IPS-18a (cell line): ENCODE measurements at regions not wholly inside any gene's neighbourhood (a gene's known extent, or its start where the extent isn't known, plus 50 kb on each side); places are given as distances from the start of the nearest gene placed in this dataset.

Source experiments
- H3K27ac ChIP-seq: one replicate; pipeline ENCODE4 v1.5.1; 2013; ENCODE audit warnings: low read length
- H3K27me3 ChIP-seq: one replicate; pipeline ENCODE4 v1.6.1; 2013; ENCODE audit warnings: mild to moderate bottlenecking, low read length; ENCODE audit not compliant: control insufficient read depth, insufficient read depth
- H3K36me3 ChIP-seq: one replicate; pipeline ENCODE4 v1.6.1; 2013; ENCODE audit warnings: low read depth, low read length; ENCODE audit not compliant: control insufficient read depth
- H3K4me1 ChIP-seq: one replicate; pipeline ENCODE4 v1.6.1; 2013; ENCODE audit warnings: low read depth, low read length; ENCODE audit not compliant: control insufficient read depth
- H3K4me3 ChIP-seq: one replicate; pipeline ENCODE4 v1.5.1; 2013; ENCODE audit warnings: low read length
- H3K9ac ChIP-seq: one replicate; pipeline ENCODE4 v1.6.1; 2013; ENCODE audit warnings: mild to moderate bottlenecking, low read length, moderate library complexity
- H3K9me3 ChIP-seq: one replicate; pipeline ENCODE4 v1.6.1; 2013; ENCODE audit warnings: low read depth, low read length; ENCODE audit not compliant: control insufficient read depth

DNA sequence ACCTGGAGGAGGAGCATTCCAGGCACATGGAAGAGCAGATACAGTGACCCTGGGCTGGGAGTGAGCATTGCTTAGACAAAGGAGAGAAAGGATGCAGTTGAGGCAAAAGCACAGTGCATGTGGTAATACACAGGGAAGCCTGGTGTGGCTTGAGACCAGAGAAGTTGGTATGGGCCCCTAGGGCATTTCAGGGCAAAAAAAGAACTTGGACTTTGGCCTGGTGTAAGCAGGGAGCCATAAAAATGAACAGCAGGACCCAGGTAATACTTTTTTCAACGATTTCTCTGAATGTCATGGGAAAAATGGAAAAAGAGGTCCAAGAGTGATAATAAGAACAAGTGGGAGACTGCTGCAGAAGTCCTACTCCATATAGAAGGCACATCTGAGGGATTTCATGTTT is 163.9 kb downstream of the ASCL4 start:
- Histone ChIP-seq H3K27me3 (no peaks in the 10 kb centered on the region), H3K9ac (no peak overlapping the region), H3K4me1 (peaks cover 5% of the 10 kb centered on the region), H3K27ac (no peak overlapping the region), H3K4me3 (no peak overlapping the region), H3K9me3 (no peaks in the 10 kb centered on the region), H3K36me3 (no peaks in the 10 kb centered on the region)

DNA sequence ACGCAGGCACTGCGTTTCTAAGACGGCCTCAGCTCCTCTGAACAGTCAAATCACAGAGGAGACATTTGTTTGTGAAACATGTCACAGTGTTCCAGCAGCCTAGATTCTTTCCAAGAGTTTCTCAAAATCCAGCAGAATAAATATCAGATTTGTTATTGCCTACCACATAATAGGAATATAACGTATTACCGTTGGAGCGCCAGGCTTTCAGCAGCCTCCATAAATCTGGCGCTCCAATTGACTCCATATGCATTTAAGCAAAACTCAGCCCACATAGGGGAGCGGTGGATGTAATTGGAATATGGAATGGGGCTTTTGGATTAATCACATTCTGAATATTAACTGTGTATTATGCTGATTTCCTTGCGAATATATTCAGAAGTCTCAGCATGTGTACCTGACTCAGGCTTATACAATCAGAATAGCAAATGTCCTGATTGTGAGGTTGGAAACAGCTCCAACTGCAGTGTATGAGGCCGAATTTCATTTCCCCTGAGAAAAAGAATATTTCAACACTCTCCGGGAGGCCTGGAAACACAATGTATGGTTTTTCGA is 174.0 kb downstream of the ASCL4 start:
- no peaks in the 10 kb centered on the region for H3K27me3 ChIP-seq
- no peak overlapping the region for H3K4me3 ChIP-seq
- H3K27ac ChIP-seq: no peak overlapping the region
- H3K9ac ChIP-seq: no peak overlapping the region
- H3K4me1 ChIP-seq: no peaks in the 10 kb centered on the region
- H3K36me3 ChIP-seq: no peaks in the 10 kb centered on the region
- H3K9me3 ChIP-seq: no peaks in the 10 kb centered on the region

DNA sequence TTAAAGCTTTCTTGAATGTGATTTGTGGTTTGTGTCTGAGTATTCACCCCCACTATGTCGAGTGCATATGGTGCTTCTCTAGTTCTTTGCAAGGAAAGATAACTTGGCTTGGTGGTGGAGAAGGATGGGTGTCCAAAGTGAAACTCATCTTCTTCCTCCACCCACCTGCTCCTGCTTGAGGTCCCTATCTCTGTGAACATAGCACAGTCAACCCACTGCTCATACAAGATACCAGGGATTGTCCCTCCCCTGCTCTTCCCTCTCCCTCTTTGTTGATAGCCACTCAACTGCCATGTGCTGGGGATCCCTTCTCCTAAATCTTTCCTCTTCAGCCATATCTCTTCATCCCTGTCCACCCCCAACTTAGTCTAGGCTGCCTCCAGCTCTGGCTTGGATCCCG is 176.5 kb downstream of the ASCL4 start:
- no peak overlapping the region for H3K27ac ChIP-seq
- no peaks in the 10 kb centered on the region for H3K36me3 ChIP-seq
- no peaks in the 10 kb centered on the region for H3K4me1 ChIP-seq
- H3K27me3 ChIP-seq: no peaks in the 10 kb centered on the region
- no peak overlapping the region for H3K4me3 ChIP-seq
- H3K9me3 ChIP-seq: no peaks in the 10 kb centered on the region
- no peak overlapping the region for H3K9ac ChIP-seq

DNA sequence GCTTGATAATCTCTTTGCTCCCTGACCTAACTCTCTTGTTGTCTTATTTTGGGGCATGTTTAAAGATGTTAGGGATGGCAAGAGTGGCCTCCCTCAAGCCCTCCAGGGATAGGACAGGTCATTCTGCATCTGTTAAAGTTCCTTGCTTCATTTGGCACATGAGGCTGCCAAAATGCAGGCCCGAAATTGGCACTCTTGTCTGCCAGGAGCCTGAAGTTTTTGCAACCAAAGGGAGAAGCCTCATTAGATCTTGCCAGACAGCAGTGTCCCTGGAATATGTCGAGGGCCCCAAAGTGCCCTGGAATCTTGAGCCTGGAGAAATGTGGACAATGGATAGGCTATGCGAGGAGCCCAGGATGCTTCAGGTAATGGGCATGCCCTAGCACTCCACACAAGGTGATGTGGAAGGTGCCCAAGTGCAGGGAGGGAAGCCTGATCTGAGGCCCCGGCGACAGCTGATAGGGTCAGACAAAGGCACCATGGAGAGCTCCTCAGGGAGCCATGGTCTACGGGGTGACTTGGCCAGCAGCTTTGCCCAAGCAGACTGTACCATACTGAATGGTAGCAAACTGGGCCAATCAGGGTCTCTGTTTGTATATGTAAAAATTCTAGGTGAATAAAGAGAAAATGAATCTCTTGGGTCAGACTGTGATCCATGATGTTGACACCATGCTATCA is 173.0 kb upstream of the WSCD2 start:
- Histone ChIP-seq H3K4me1 (no peaks in the 10 kb centered on the region), H3K9ac (no peak overlapping the region), H3K36me3 (no peaks in the 10 kb centered on the region), H3K4me3 (no peak overlapping the region), H3K27me3 (no peaks in the 10 kb centered on the region), H3K9me3 (no peaks in the 10 kb centered on the region), H3K27ac (no peak overlapping the region)

DNA sequence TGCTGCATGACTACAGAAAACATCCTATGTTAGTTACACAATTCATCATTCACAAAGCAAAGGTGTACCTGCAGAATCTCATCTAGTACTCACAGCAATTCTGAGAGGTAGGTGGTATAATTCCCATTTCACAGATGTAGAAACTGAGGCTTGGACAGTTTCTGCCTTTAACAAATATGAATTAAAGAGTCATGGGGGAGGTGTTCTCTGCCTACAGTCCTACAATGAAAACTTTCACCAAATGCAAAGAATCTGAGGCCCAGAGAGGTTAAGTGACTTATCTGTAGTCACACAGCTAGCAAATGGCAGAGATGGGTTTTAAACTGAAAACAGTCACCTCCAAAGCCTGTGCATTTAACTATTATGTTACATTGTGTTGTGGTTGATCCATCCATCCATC is 171.6 kb upstream of the WSCD2 start:
- no peak overlapping the region for H3K27ac ChIP-seq
- no peaks in the 10 kb centered on the region for H3K36me3 ChIP-seq
- H3K4me3 ChIP-seq: no peak overlapping the region
- no peaks in the 10 kb centered on the region for H3K4me1 ChIP-seq
- no peaks in the 10 kb centered on the region for H3K9me3 ChIP-seq
- no peaks in the 10 kb centered on the region for H3K27me3 ChIP-seq
- no peak overlapping the region for H3K9ac ChIP-seq

DNA sequence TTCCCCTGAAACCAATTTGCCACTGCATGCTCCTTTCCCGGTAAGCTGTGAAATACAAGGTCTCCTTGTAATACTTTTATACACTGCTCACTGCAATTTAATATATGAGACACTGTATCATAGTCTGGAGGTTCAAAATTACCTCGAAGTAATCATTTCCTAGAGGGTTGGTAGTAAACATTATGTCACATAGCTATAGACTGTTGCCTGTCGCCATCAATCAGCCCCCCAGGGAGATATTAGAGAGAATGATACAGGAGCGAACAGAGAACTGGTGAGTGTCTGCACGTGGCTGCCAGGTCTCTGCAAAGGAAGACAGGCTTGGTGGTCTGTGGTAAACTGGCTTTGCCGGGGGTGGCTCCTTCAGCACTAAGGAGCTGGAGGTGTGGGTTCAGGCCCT is 165.5 kb upstream of the WSCD2 start:
- Histone ChIP-seq H3K36me3 (no peaks in the 10 kb centered on the region), H3K27ac (no peak overlapping the region), H3K9ac (no peak overlapping the region), H3K27me3 (no peaks in the 10 kb centered on the region), H3K4me3 (no peak overlapping the region), H3K9me3 (no peaks in the 10 kb centered on the region), H3K4me1 (no peaks in the 10 kb centered on the region)

DNA sequence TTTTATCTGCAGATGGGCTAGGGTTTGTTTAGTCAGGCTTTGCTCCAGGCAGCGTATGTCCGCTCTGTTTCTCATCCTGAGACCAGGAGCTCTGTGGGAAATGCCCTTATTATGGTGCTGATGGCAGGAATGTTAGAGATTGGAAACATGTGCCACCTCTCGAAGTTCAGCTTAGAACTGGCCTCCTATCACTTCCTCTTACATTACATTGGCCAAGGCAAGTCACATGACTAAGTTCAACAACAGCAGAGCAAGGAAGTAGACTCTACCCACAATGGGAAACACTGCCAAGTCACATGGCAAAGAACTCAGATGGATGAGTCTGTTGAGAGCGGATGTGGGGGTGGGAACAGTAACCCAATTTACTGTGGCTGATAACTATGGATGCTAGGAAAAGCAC is 161.9 kb upstream of the WSCD2 start:
- no peak overlapping the region for H3K27ac ChIP-seq
- no peak overlapping the region for H3K9ac ChIP-seq
- no peaks in the 10 kb centered on the region for H3K4me1 ChIP-seq
- H3K4me3 ChIP-seq: no peak overlapping the region
- H3K9me3 ChIP-seq: no peaks in the 10 kb centered on the region
- H3K36me3 ChIP-seq: no peaks in the 10 kb centered on the region
- H3K27me3 ChIP-seq: no peaks in the 10 kb centered on the region

DNA sequence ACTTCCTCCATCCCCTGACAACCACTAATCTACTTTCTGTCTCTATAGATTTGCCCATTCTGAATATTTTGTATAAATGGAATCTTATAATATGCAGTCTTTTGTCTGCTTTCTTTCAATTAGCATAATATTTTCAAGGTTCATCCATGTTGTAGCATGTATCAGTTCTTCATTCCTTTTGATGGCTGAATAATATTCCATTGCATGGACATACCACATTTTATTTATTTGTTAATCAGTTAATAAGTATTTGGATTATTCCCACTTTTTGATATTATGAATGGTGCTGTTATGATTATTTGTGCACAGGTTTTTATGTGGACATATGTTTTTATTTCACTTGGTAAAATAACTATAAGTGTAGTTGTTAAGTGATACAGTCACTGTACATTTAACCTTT is 155.1 kb upstream of the WSCD2 start:
- H3K4me1 ChIP-seq: no peaks in the 10 kb centered on the region
- no peaks in the 10 kb centered on the region for H3K36me3 ChIP-seq
- H3K9me3 ChIP-seq: peaks cover 7% of the 10 kb centered on the region
- H3K27me3 ChIP-seq: no peaks in the 10 kb centered on the region
- no peak overlapping the region for H3K9ac ChIP-seq
- H3K27ac ChIP-seq: no peak overlapping the region
- no peak overlapping the region for H3K4me3 ChIP-seq

DNA sequence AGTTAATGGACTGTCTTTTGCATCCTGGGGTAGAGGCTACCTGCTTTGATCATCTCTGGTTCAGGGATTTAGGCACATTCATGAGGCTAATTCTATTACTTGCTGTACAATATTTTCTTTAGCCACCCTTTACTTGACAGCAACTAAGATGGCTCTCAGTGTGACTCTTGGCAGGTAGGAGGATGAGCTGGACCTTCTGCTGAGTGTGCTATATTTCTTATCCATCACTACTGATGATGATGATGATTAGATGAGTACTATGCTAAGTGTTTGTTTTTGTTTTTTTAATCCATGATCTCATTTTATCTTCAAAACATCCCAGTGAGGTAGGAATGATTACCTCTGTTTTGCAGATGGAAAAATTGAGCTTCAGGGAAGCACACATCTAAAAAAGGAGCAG is 152.8 kb upstream of the WSCD2 start:
- no peak overlapping the region for H3K9ac ChIP-seq

DNA sequence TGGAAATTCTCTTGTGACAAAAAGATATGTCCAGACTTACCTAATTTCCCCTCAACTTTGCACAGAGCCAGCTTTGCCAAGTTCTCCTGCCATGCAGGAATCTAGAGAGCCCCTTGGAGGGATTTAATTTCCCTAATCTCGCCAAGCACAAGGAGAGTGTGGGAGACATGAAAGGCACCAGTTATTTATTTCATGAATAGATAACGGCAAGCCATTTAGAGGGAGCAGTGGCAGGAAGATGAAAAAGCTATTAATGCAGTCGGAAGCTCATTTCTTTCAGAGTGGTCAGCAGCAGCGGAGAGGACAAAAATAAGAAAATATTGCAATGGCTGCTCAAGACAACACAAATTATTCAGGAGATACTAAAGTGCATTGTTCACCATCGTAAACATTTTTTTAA is 150.9 kb upstream of the WSCD2 start:
- H3K36me3 ChIP-seq: no peaks in the 10 kb centered on the region

More for the DNA sequence above, 152.8 kb upstream of the WSCD2 start:
- H3K27ac ChIP-seq: no peak overlapping the region
- no peaks in the 10 kb centered on the region for H3K4me1 ChIP-seq
- peaks cover 7% of the 10 kb centered on the region for H3K9me3 ChIP-seq
- no peak overlapping the region for H3K4me3 ChIP-seq
- no peaks in the 10 kb centered on the region for H3K36me3 ChIP-seq
- H3K27me3 ChIP-seq: no peaks in the 10 kb centered on the region

DNA sequence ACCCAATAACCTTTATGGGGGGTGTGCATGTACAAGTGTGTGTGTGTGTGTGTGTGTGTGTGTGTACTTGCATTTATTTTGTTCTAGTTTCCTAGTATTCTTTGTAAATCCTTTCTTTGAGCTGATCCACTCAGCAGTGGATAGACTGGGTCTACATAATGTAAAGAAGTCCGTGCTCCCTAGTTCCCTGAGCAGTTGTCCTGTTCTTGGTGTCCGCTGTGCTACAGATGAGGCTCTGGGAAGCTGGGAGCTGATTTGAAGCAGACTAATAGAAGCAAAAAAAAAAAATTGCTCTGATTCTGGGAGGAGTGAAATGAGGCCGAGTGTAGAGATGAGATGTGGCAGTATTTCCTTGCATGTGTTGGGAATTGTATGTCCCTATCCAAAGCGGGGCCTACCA is 150.4 kb upstream of the WSCD2 start:
- H3K27ac ChIP-seq: no peak overlapping the region
- H3K4me1 ChIP-seq: no peaks in the 10 kb centered on the region

More for the DNA sequence above, 150.9 kb upstream of the WSCD2 start:
- Histone ChIP-seq H3K27ac (no peak overlapping the region), H3K4me3 (no peak overlapping the region), H3K9ac (no peak overlapping the region), H3K4me1 (no peaks in the 10 kb centered on the region), H3K9me3 (peaks cover 7% of the 10 kb centered on the region), H3K27me3 (no peaks in the 10 kb centered on the region)

DNA sequence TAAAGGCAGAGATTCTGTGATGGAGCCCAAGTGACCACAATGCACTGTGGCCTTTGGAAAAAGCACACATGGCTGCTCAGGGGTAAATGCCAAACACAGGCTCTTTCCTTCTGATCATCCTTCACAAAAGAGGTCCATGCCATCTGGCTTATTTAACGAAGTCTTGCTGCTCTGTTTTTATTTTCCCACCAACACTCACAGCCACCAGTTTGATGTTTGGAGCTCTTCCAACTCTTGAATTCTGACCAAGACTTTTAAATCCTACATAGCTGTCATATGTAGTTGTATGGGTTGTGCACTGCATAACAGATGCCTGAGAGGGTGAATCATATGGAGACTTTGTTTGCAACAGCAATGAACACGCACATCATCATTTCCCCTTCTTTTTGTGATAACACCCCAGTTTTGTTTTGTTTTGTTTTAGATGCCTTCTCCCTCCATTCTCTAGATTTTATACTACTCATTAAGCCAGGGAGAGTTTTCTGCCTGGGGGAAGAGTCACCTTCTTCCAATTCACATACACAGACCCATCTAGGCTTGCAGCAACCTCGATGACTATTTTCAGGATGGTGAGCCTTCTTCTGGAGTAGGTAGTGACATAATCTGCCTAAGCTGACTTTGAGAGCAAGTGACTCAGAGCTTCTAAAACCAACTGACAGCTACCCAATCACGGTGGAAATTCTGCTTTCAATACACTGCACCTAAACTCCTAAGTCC is 145.2 kb upstream of the WSCD2 start:
- Histone ChIP-seq H3K27me3 (peaks cover 3% of the 10 kb centered on the region), H3K4me3 (no peak overlapping the region), H3K27ac (no peak overlapping the region), H3K9me3 (no peaks in the 10 kb centered on the region), H3K36me3 (no peaks in the 10 kb centered on the region), H3K9ac (no peak overlapping the region), H3K4me1 (no peaks in the 10 kb centered on the region)

More for the DNA sequence above, 150.4 kb upstream of the WSCD2 start:
- Histone ChIP-seq H3K4me3 (no peak overlapping the region), H3K27me3 (no peaks in the 10 kb centered on the region), H3K9me3 (peaks cover 7% of the 10 kb centered on the region), H3K9ac (no peak overlapping the region), H3K36me3 (no peaks in the 10 kb centered on the region)
